B cell (primary cell): ENCODE measurements at regions not wholly inside any gene's neighbourhood (a gene's known extent, or its start where the extent isn't known, plus 50 kb on each side); places are given as distances from the start of the nearest gene placed in this dataset. TPM values are rescaled to one million over a fixed set of nuclear protein-coding genes. Genes with fewer than 3 reads are reported as not detected.

Experiments used
- ATAC-seq: fragments of 200-7000 bp; cut with Tn5 transposase; one replicate; pipeline ENCODE4 v1.10.0; 2021; ENCODE audit warnings: low read depth, mild to moderate bottlenecking, moderate number of reproducible peaks, moderate library complexity
- CTCF ChIA-PET: fragments of 350-600 bp; sonication (Branson Sonifier 250); formaldehyde crosslinking; loops from one replicate; lab custom pipeline; 2021; ENCODE audit warnings: antibody characterized with exemption, inconsistent platforms; lab: Charles Lee
- POLR2A ChIA-PET: fragments of 350-600 bp; sonication (Branson Sonifier 250); formaldehyde crosslinking; loops from one replicate; lab custom pipeline; 2021; ENCODE audit warnings: antibody characterized with exemption; lab: Charles Lee
- DNase-seq: peaks from one replicate; pipeline ENCODE4 v3.0.0; 2013
- H2AFZ ChIP-seq: 2 replicates; pipeline ENCODE4 v1.6.1; 2012; ENCODE audit warnings: mild to moderate bottlenecking, low read depth, low read length; ENCODE audit not compliant: insufficient read depth, poor library complexity, severe bottlenecking
- H3K27ac ChIP-seq, 2 donors: 1 replicate in 1 of 2; 2 replicates in 1 of 2; pipeline ENCODE4 v1.5.1; 2012 to 2013; ENCODE audit warnings: low read length in 2 of 2, mild to moderate bottlenecking in 2 of 2, moderate library complexity in 1 of 2
- H3K27me3 ChIP-seq, 4 experiments: fragments of 200-600 bp in 1 of 4; sonication (generic) in 1 of 4; replicated peaks in 1 of 4; 1 replicate in 2 of 4; 2 replicates in 2 of 4; pipeline versions ENCODE4 v1.6.1 to v1.7.0; 2013 to 2016; ENCODE audit warnings: low read length in 3 of 4, mild to moderate bottlenecking in 2 of 4, mixed read lengths in 1 of 4, moderate library complexity in 1 of 4; ENCODE audit not compliant: insufficient read depth in 4 of 4, control insufficient read depth in 3 of 4; ENCODE audit errors: control extremely low read depth in 1 of 4
- H3K36me3 ChIP-seq, 2 experiments: replicated peaks in 1 of 2; 1 replicate in 1 of 2; 2 replicates in 1 of 2; pipeline versions ENCODE4 v1.6.1 to v1.7.1; 2013; ENCODE audit warnings: low read length in 1 of 2; ENCODE audit not compliant: insufficient read depth in 2 of 2, control insufficient read depth in 1 of 2; ENCODE audit errors: control extremely low read depth in 1 of 2, extremely low read depth in 1 of 2
- H3K4me1 ChIP-seq, 2 donors: fragments of 200-600 bp in 1 of 2; sonication (generic) in 1 of 2; 1 replicate in 1 of 2; 2 replicates in 1 of 2; pipeline versions ENCODE4 v1.5.1 to v1.6.1; 2013 to 2017; ENCODE audit warnings: low read length in 2 of 2; ENCODE audit not compliant: control insufficient read depth in 2 of 2, insufficient read depth in 2 of 2
- H3K4me2 ChIP-seq: replicated peaks from 2 replicates; pipeline ENCODE3; 2012; ENCODE audit warnings: mild to moderate bottlenecking, low read depth, low read length; ENCODE audit not compliant: poor library complexity, severe bottlenecking
- H3K4me3 ChIP-seq, 5 experiments: fragments of 200-600 bp in 1 of 5; sonication (generic) in 1 of 5; 1 replicate in 3 of 5; 2 replicates in 2 of 5; pipeline versions ENCODE4 v1.5.1 to v1.7.0; 2011 to 2016; ENCODE audit warnings: low read length in 4 of 5, mild to moderate bottlenecking in 4 of 5, low read depth in 2 of 5, control low read depth in 1 of 5, moderate library complexity in 1 of 5; ENCODE audit not compliant: insufficient read depth in 1 of 5; ENCODE audit errors: control extremely low read depth in 1 of 5, extremely low read depth in 1 of 5
- H3K79me2 ChIP-seq: fragments of 200-600 bp; sonication (generic); one replicate; pipeline ENCODE4 v1.6.0; 2016; ENCODE audit warnings: low read length; ENCODE audit not compliant: control insufficient read depth, insufficient read depth
- H3K9ac ChIP-seq: fragments of 200-600 bp; sonication (generic); 2 replicates; pipeline ENCODE4 v1.6.1; 2017; ENCODE audit warnings: mild to moderate bottlenecking, low read length, moderate library complexity
- H3K9me3 ChIP-seq, 3 donors: one replicate each; pipeline versions ENCODE4 v1.6.1 to v1.7.1; 2013; ENCODE audit warnings: low read length in 2 of 3; ENCODE audit not compliant: control insufficient read depth in 2 of 3, insufficient read depth in 1 of 3; ENCODE audit errors: control extremely low read depth in 1 of 3
- H4K20me1 ChIP-seq: 2 replicates; pipeline ENCODE4 v1.6.0; 2012; ENCODE audit warnings: mild to moderate bottlenecking, low read length; ENCODE audit not compliant: insufficient read depth, control insufficient read depth, poor library complexity, severe bottlenecking
- H3K27ac Mint-ChIP-seq: one replicate; pipeline ENCODE4 v1.8.0; 2021; ENCODE audit warnings: mixed read lengths
- H3K27me3 Mint-ChIP-seq: one replicate; pipeline ENCODE4 v1.8.0; 2021; ENCODE audit warnings: mixed read lengths
- H3K4me1 Mint-ChIP-seq: one replicate; pipeline ENCODE4 v1.8.0; 2021; ENCODE audit warnings: mixed read lengths
- H3K4me3 Mint-ChIP-seq: one replicate; pipeline ENCODE4 v1.8.0; 2021; ENCODE audit warnings: mixed read lengths
- H3K9me3 Mint-ChIP-seq: one replicate; pipeline ENCODE4 v1.8.0; 2022; ENCODE audit warnings: mixed read lengths; ENCODE audit not compliant: insufficient read depth
- CTCF ChIP-seq: fragments of 200-600 bp; IDR thresholded peaks from one replicate; pipeline ENCODE4 v1.8.0; 2022; ENCODE audit warnings: antibody characterized with exemption, mild to moderate bottlenecking
- EZH2 ChIP-seq: IDR thresholded peaks from 2 replicates; pipeline ENCODE4 v1.6.1; 2012; ENCODE audit warnings: borderline replicate concordance, low read depth, mild to moderate bottlenecking, moderate library complexity, low read length; ENCODE audit not compliant: insufficient read depth, poor library complexity, severe bottlenecking
- WGBS: methylation state at CpG from one replicate; pipeline ENCODE4 v1.1.5; 2013; ENCODE audit warnings: missing lambda C conversion rate; ENCODE audit not compliant: insufficient coverage; 5-methylcytosine and 5-hydroxymethylcytosine counted together
- intact Hi-C: fragments of 100-400 bp; cut with micrococcal nuclease; formaldehyde crosslinking; loops from one replicate; pipeline ENCODE4 v1.10.0; 2022
- small RNA-seq: library from RNA; depleted of rRNA; stranded (forward); fragments of <200 nt; gene quantifications from one replicate; pipeline ENCODE3, GENCODE V24; 2012; ENCODE audit warnings: low replicate concordance, low read depth; ENCODE audit not compliant: insufficient read length

GRCh38 chr10:31268444-31269303 lies 50.3 kb upstream of the ZEB1 start:
- H2AFZ ChIP-seq = no peak overlapping the region

More at GRCh38 chr10:31268444-31269303, 50.3 kb upstream of the ZEB1 start:
- H3K4me3 Mint-ChIP-seq = no peak overlapping the region
- no peaks in the 10 kb centered on the region for H3K79me2 ChIP-seq
- no peaks in the 10 kb centered on the region for H3K4me1 Mint-ChIP-seq
- H3K4me2 ChIP-seq = no peak overlapping the region
- H4K20me1 ChIP-seq = no peaks in the 10 kb centered on the region
- H3K27me3 ChIP-seq = no peaks in the 10 kb centered on the region
- H3K4me1 ChIP-seq = no peaks in the 10 kb centered on the region
- no peaks in the 10 kb centered on the region for H3K27me3 Mint-ChIP-seq
- ChIA-PET POLR2A (no interaction called here), CTCF (no interaction called here)
- no peak for ATAC-seq
- H3K9me3 ChIP-seq = peaks cover 0 to 4% (median 3%) of the 10 kb centered on the region in 3 donors
- H3K27ac ChIP-seq = no peak overlapping the region
- H3K36me3 ChIP-seq = no peaks in the 10 kb centered on the region
- no peak for DNase-seq
- intact Hi-C loops = no loop called here
- no peaks in the 10 kb centered on the region for H3K9me3 Mint-ChIP-seq
- H3K27ac Mint-ChIP-seq = no peak overlapping the region
- WGBS = 97% methylated on average over 6 of the region's 12 CpGs
- no peak overlapping the region for H3K9ac ChIP-seq
- H3K4me3 ChIP-seq = no peak overlapping the region
- no peak for TF ChIP-seq EZH2
- no peak for TF ChIP-seq CTCF

Small RNA genes lying in the stretch of these regions (small RNA-seq; reads per million reads assigned to genes)
- gene RNA5SP309 = not detected
